HepG2 (cell line): ENCODE measurements at regions not wholly inside any gene's neighbourhood (a gene's known extent, or its start where the extent isn't known, plus 50 kb on each side); places are given as distances from the start of the nearest gene placed in this dataset.

Experiments
- ATAC-seq: fragments of 200-7000 bp; cut with Tn5 transposase; 3 replicates; pipeline ENCODE4 v1.9.1; 2020; ENCODE audit warnings: mild to moderate bottlenecking, moderate library complexity
- BruUV-seq: library from RNA; stranded (reverse); fragments of 400-500 nt; replicated peaks from 2 replicates; lab custom pipeline; 2021; lab: Mats Ljungman, UMichigan
- CTCF ChIA-PET: fragments of 300-600 bp; formaldehyde crosslinking; extraction: SDS; loops from one replicate; lab custom pipeline; 2021; ENCODE audit warnings: low total read pairs, inconsistent platforms, low intra/inter-chr PET ratio; lab: Yijun Ruan, JAX
- POLR2A ChIA-PET: fragments of 350-600 bp; sonication (Branson Sonifier 250); formaldehyde crosslinking; loops from one replicate; lab custom pipeline; 2020; ENCODE audit warnings: antibody characterized with exemption, inconsistent platforms; lab: Yijun Ruan, JAX
- DNase-seq: peaks from one replicate; pipeline ENCODE4 v3.0.0-alpha.2; 2015; ENCODE audit warnings: low spot score
- FAIRE-seq: peaks from 3 replicates; lab custom pipeline; 2011; peaks lifted over from hg19 to GRCh38; lab: Jason Lieb, UNC
- H2AFZ ChIP-seq: one replicate; pipeline ENCODE4 v1.6.1; 2011; ENCODE audit warnings: low read length, inconsistent platforms
- H3K27ac ChIP-seq: fragments of 300-600 bp; 3 replicates; pipeline ENCODE4 v1.8.0; 2011; ENCODE audit warnings: mixed run types, mild to moderate bottlenecking, mixed read lengths, low read length, inconsistent platforms; ENCODE audit not compliant: insufficient read depth; ENCODE audit errors: extremely low read length
- H3K27me3 ChIP-seq, 2 experiments: fragments of 200-600 bp in 1 of 2; 2 replicates in 1 of 2; 3 replicates in 1 of 2; pipeline versions ENCODE4 v1.6.0 to v1.8.0; 2011; ENCODE audit warnings: low read length in 2 of 2, mild to moderate bottlenecking in 2 of 2, moderate library complexity in 2 of 2, inconsistent platforms in 1 of 2; ENCODE audit not compliant: insufficient read depth in 2 of 2, control insufficient read depth in 1 of 2
- H3K36me3 ChIP-seq, 2 experiments: fragments of 200-600 bp in 1 of 2; replicated peaks in 1 of 2; 2 replicates in 1 of 2; 3 replicates in 1 of 2; pipeline versions ENCODE4 v1.5.1 to v1.8.0; 2011; ENCODE audit warnings: low read length in 2 of 2, inconsistent platforms in 1 of 2; ENCODE audit not compliant: insufficient read depth in 2 of 2, control insufficient read depth in 1 of 2
- H3K4me1 ChIP-seq: 2 replicates; pipeline ENCODE4 v1.5.1; 2012; ENCODE audit warnings: low read length, inconsistent platforms; ENCODE audit not compliant: insufficient read depth
- H3K4me2 ChIP-seq: 2 replicates; pipeline ENCODE4 v1.6.0; 2011; ENCODE audit warnings: low read depth, low read length, inconsistent platforms
- H3K4me3 ChIP-seq, 3 experiments: fragments of 200-600 bp in 1 of 3; sonication (generic), shearing (Covaris generic) in 1 of 3; replicated peaks in 1 of 3; 2 replicates each; pipeline ENCODE4 v1.5.1; 2011 to 2016; ENCODE audit warnings: low read length in 3 of 3, inconsistent platforms in 2 of 3, low read depth in 2 of 3, mild to moderate bottlenecking in 2 of 3, control low read depth in 1 of 3, mixed read lengths in 1 of 3; ENCODE audit not compliant: insufficient read depth in 1 of 3
- H3K79me2 ChIP-seq: one replicate; pipeline ENCODE4 v1.6.1; 2011; ENCODE audit warnings: low read length, inconsistent platforms; ENCODE audit not compliant: insufficient read depth
- H3K9ac ChIP-seq: 2 replicates; pipeline ENCODE4 v1.6.0; 2011; ENCODE audit warnings: mild to moderate bottlenecking, low read depth, low read length, inconsistent platforms; ENCODE audit not compliant: insufficient read depth
- H3K9me3 ChIP-seq: 2 replicates; pipeline ENCODE4 v1.5.1; 2012; ENCODE audit warnings: mild to moderate bottlenecking, low read length
- H4K20me1 ChIP-seq: 2 replicates; pipeline ENCODE4 v1.6.0; 2011; ENCODE audit warnings: inconsistent platforms, mild to moderate bottlenecking, low read length, moderate library complexity; ENCODE audit not compliant: insufficient read depth
- BHLHE40 ChIP-seq: IDR thresholded peaks from 2 replicates; pipeline ENCODE4 v1.6.1; 2011; ENCODE audit warnings: low read length, improper control_type of control experiment
- HOXA3 ChIP-seq: sonication (generic); formaldehyde crosslinking; IDR thresholded peaks from 2 replicates; pipeline ENCODE4 v1.5.0; 2020; ENCODE audit warnings: missing genetic modification reagents
- NCOA5 ChIP-seq: sonication (generic); formaldehyde crosslinking; IDR thresholded peaks from 2 replicates; pipeline ENCODE4 v1.4.0; 2020; ENCODE audit warnings: missing genetic modification reagents
- SP5 ChIP-seq: IDR thresholded peaks from 2 replicates; pipeline ENCODE4 v1.6.1; 2016; ENCODE audit warnings: low read depth, borderline replicate concordance
- ZFAT ChIP-seq: sonication (generic); formaldehyde crosslinking; conservative IDR thresholded peaks from 2 replicates; pipeline ENCODE4 v1.8.1; 2023; ENCODE audit warnings: missing genetic modification reagents, inconsistent platforms
- WGBS: methylation state at CpG from one replicate; pipeline ENCODE4 v1.1.6; 2017; ENCODE audit warnings: low lambda C conversion rate; 5-methylcytosine and 5-hydroxymethylcytosine counted together
- in situ Hi-C: cut with HindIII; loops from 2 replicates; pipeline ENCODE4 v1.10.0; 2017; ENCODE audit warnings: low pct_unique_long_range_greater_than_20kb; ENCODE audit not compliant: extremely low pct_ligation_motif_present
- intact Hi-C: fragments of 100-400 bp; cut with micrococcal nuclease; formaldehyde crosslinking; loops from one replicate; pipeline ENCODE4 v1.10.0; 2022; ENCODE audit not compliant: unreplicated experiment
- TF ChIP-seq, protein P1 (sequence below): sonication (generic); formaldehyde crosslinking; IDR thresholded peaks from 2 replicates; pipeline ENCODE4 v1.8.1; 2023; ENCODE audit warnings: mild to moderate bottlenecking, inconsistent platforms, moderate library complexity, missing genetic modification reagents, borderline replicate concordance
- TF ChIP-seq, protein P2 (sequence below): sonication (generic); formaldehyde crosslinking; IDR thresholded peaks from 2 replicates; pipeline ENCODE4 v1.8.1; 2023; ENCODE audit warnings: missing genetic modification reagents, inconsistent platforms, borderline replicate concordance

DNA sequence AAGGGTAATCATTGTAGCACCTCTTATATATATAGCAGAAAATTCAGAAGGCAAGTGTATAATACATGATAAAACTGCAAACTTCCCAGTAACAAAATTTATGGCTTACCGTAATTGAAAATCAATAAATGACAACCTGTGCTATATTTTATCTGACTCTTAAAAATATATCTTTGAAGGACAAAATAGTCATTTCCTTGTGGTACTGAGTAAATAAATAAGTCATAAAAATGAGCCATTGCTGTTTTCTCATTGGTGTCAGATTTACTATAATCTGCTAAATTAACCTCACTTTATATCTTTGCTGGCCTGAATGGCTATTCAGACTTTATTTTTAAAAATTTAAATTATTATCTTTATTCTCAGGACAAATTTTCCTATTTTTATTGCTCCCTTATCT is 1319.1 kb upstream of the SPRY2 start:
- Histone ChIP-seq H2AFZ (no peak overlapping the region), H3K4me1 (no peaks in the 10 kb centered on the region), H3K4me3 (no peak overlapping the region), H3K27ac (no peak overlapping the region), H3K4me2 (no peak overlapping the region), H3K9ac (no peak overlapping the region), H3K36me3 (no peaks in the 10 kb centered on the region), H3K9me3 (no peaks in the 10 kb centered on the region), H3K79me2 (no peaks in the 10 kb centered on the region), H4K20me1 (no peaks in the 10 kb centered on the region), H3K27me3 (no peaks in the 10 kb centered on the region; a peak in 1 of 5 replicates)
- no TSS peak for BruUV-seq
- WGBS: 8% methylated on average over 1 of the region's 1 CpG
- no peak for DNase-seq
- ChIA-PET CTCF (no interaction called here), POLR2A (no interaction called here)
- in situ Hi-C loops: no loop called here
- TF ChIP-seq ZFAT (CRISPR knock-in tag) (no peak), BHLHE40 (no peak), SP5 (CRISPR knock-in tag) (no peak), NCOA5 (no peak), HOXA3 (CRISPR knock-in tag) (no peak)
- TF ChIP-seq, protein P1, sequence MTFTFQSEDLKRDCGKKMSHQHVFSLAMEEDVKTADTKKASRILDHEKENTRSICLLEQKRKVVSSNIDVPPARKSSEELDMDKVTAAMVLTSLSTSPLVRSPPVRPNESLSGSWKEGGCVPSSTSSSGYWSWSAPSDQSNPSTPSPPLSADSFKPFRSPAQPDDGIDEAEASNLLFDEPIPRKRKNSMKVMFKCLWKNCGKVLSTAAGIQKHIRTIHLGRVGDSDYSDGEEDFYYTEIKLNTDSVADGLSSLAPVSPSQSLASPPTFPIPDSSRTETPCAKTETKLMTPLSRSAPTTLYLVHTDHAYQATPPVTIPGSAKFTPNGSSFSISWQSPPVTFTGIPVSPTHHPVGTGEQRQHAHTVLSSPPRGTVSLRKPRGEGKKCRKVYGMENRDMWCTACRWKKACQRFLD (CRISPR knock-in tag): no peak
- TF ChIP-seq, protein P2, sequence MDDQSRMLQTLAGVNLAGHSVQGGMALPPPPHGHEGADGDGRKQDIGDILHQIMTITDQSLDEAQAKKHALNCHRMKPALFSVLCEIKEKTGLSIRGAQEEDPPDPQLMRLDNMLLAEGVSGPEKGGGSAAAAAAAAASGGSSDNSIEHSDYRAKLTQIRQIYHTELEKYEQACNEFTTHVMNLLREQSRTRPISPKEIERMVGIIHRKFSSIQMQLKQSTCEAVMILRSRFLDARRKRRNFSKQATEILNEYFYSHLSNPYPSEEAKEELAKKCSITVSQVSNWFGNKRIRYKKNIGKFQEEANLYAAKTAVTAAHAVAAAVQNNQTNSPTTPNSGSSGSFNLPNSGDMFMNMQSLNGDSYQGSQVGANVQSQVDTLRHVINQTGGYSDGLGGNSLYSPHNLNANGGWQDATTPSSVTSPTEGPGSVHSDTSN (CRISPR knock-in tag): no peak
- ATAC-seq: no peak
- intact Hi-C loops: no loop called here
- no peak for FAIRE-seq
